HT-29 (cell line): ENCODE measurements at regions not wholly inside any gene's neighbourhood (a gene's known extent, or its start where the extent isn't known, plus 50 kb on each side); places are given as distances from the start of the nearest gene placed in this dataset. TPM values are rescaled to one million over a fixed set of nuclear protein-coding genes. Genes with fewer than 3 reads are reported as not detected.
A peak's percentile ranks its signal among the peaks of the same experiment; 100 is the strongest.

Experiments
- DNase-seq: peaks from one replicate; pipeline ENCODE4 v3.0.0-alpha.2; 2015; ENCODE audit warnings: low spot score
- small RNA-seq: library from RNA; depleted of rRNA; stranded (forward); fragments of <200 nt; gene quantifications from one replicate; pipeline ENCODE3, GENCODE V24; 2014

DNA sequence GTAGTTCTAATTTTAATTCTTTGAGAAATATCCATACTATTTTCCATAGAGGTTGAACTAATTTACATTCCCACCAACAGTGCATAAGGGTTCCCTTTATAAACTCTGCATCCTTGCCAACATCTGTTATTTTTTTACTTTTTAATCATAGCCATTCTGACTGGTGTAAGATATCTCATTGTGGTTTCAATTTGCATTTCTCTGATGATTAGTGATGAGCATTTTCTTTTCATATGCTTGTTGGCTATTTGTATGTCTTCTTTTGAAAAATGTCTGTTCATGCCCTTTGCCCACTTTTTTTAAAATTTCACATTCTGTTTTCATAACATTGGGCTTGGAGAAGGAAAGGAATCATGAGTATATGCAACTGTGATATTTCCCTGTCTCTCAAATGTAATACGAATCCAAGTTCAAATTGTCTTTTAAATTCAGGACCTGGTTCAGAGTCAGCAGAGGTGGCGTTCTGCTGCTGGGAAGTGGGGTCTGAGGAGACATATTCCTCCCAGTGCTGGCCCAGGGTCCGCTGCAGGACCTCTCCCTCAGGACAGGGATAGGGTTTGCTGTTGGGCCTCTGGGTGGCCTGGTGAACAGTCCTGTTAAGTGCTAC, 81.2 kb upstream of the ETV6 start:
- DNase-seq = no peak

DNA sequence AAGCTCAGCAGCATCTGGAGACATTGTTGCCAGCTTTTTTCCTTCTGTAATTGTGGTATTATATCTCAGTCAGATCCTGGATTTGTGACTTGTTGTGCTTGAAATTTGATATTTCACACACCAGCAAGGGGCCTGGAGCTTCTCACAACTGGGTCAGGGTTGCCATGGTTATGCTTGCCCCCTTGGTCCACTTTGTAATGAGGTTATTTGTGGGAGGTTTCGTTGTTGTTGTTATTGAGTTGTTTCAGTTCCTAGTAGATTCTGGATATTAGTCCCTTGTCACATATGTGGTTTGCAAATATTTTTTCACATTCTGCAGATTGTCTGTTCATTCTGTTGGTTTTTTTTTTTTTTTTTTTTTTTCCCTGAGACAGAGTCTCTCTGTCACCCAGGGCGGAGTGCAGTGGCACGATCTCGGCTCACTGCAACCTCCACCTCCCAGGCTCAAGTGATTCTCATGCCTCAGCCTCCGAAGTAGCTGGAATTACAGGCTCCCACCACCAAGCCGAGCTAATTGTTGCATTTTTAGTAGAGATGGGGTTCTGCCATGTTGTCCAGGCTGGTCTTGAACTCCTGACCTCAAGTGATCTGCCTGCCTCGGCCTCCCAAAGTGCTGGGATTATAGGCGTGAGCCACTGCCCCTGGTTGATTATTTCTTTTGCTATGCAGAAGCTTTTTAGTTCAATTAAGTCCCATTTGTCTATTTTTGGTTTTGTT, 80.6 kb upstream of the ETV6 start:
- no peak for DNase-seq

DNA sequence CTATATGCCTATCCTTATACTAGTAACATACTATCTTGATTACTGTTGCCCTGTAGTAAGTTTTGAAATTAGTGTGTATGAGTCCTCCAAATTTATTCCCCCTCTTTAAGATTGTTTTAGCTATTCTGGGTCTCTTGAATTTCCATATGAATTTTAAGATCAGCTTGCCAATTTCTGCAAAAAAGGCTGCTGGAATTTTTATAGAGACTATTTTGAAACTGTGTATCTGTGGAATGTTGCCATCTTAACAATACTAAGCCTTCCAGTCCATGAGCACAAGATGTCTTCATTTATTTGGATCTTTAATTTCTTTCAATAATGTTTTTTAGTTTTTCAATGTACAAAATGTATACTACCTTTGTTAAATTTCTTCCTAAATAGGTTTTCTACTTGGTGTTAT, 79.8 kb upstream of the ETV6 start:
- DNase-seq = no peak

- no peak for DNase-seq
Measured at GRCh38 chr12:11573880-11574279, 75.6 kb upstream of the ETV6 start.

- peak; percentile 60 for DNase-seq
Measured at GRCh38 chr12:11576104-11576503, 73.4 kb upstream of the ETV6 start.

DNA sequence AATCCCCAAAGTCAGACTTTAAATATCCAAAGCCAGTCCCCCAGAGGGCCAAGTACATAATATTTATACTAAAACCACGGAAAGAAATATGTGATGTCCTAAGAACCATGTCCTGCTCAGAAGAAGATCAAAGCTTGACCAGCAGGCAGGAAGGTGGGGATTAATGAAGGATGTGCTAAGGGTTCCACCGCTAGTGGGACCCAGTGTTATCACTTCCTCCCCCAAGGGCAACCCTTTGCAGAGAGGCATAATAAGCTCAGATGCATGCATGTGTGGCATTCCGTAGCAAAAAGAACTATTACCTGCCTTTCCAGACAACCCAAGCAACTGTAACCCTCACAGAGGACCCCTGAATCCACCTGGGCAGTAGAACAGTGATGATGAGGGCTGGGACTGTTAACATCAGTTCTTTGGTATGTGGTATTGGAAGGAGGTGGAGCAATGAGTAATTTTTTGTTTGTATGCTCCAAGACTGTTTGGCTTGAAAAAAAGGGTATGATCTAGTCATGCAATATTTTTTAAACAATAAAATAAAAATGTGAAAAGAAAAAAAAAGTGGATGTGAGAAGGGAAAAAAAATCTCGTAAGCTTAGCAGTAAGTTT, 71.7 kb upstream of the ETV6 start:
- no peak for DNase-seq

- DNase-seq = no peak
Measured at GRCh38 chr12:11578461-11578993, 70.9 kb upstream of the ETV6 start.

DNA sequence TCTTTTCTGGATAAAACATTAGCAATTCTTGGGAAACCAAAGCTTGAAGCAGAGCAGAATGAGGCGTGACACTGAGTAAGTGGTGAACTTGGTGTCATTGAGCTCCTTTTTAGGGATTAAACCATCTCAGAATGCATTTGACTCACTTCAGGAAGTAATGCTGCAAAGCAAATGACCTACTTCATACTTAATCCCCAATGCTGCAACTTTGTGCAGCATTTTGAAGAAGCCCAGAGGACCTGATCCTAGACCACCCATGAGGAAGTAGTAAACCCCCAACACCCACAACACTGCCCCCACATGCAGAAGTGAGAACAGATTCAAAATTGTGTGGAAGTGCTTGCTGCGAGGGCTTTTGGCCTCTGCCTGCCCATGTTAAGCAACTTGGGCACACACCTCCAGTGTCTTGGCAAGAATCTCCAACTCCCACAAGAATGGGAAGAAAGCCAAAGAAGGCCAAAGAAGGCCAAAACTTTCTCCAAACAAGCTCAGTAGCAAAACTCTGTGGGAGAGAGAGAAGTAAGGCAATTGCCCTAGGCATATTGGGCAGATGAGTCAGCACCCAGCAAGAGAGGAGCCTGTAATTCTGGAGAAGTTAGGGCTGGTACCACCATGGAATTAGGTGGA, 69.2 kb upstream of the ETV6 start:
- no peak for DNase-seq

DNA sequence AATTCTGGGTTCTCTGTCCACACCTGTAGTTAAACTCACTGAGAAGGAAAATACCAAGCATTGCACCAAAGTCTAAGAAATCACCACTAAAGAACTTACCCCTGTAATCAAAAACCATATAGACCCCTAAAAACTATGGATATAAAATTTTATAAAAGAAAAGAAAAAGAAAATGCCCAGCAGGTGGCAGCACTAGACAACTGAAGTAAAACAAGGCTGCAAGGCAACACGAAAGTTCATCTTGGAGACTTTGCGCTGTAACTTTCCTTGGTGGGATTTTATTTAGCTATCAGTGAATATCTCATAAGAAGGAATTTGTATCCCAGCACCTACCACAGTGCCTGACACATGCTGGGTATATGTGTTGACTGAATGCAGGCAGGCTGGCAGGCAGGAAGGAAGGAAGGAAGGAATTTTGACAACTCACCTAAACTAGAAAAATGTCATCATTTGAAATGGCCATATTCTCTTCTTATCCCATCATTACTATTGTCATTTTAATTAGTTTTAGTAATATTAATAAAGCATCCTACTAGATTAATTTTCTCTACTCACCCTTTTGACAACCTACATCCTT, 68.2 kb upstream of the ETV6 start:
- DNase-seq = peak; percentile 87

DNA sequence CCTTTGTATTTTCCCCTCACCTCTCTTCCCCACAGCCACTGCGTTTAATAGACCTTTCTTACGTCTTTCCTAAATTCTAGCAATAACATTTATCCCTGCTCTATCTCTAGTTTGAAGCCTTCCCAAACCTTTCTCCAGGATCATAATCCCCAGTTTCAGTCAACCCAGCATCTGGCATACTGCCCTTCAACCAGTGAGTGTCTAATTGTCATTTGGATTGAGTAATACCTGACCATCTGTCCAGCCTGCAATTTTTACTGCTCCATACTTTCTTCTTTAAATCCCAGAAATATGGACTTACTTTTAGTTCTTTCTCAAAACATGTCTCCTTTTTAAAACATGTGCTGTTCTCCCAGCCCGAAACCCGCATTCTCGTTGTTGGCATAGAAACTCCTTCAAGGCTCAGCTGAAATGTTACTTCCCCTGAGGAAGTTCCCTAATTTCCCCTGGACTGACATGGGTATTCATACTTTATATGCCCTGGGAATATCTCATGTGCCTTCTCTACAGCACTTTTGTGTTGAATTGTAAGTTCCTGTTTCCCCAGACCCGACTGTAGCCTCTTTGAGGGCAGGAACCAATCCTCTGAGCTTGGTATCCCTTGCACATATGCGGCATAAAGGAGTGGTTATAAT, 65.1 kb upstream of the ETV6 start:
- DNase-seq = no peak

DNA sequence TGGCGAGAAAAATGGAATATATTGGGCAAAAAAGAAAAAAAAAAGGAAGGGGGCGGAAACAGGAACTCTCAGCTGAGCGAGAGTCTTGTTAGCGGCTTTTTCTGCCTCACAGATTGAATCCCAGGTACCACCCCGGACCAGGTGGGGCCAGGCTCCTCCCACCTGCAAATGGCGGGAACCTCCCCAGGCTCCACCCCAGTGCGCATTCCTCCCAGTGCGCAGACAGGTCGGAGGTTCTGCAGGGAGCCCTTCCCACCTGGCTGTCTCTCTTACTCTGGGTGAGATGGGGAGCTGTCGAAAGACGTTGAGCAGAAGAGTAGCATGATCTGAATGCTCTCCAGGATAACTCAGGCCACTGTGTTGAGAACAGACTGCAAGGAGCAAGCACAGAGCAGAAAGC, 57.0 kb upstream of the ETV6 start:
- DNase-seq = no peak

- DNase-seq = no peak
Measured at GRCh38 chr12:11593013-11593412, 56.5 kb upstream of the ETV6 start.

- no peak for DNase-seq
Measured at GRCh38 chr12:11595080-11595479, 54.4 kb upstream of the ETV6 start.

- DNase-seq = no peak
Measured at GRCh38 chr12:11596141-11596540, 53.3 kb upstream of the ETV6 start.

DNA sequence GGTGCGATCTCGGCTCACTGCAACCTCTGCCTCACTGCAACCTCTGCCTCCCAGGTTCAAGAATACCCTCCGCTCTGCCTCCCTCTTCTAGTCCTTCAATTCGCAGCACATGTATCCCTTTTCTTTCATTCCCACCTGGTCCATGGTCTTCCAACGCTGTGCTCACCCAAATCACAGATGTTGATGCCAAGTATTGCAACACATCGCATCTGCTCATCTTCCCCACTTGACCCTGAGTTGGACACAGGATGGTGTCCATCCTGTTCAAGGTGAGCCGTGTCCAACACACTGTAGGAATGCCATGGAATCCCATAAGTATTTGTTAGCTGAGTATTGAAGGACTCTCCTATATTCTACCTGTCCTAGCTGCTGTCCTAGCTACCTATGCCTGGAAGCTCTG, 50.6 kb upstream of the ETV6 start:
- DNase-seq = no peak

Small RNA genes in the stretch of these regions (small RNA-seq; reads per million reads assigned to genes)
- gene AC007450.3 = not detected
- gene HIGD1AP8 = not detected
- gene RNU7-60P = not detected
